ENCODE measurements at regions not wholly inside any gene's neighbourhood (a gene's known extent, or its start where the extent isn't known, plus 50 kb on each side); places are given as distances from the start of the nearest gene placed in this dataset.
"Not testable (repeated sequence)": the region's sequence is repeated elsewhere in the genome, so short reads cannot be mapped to it uniquely, and the experiment has no call there.

DNA sequence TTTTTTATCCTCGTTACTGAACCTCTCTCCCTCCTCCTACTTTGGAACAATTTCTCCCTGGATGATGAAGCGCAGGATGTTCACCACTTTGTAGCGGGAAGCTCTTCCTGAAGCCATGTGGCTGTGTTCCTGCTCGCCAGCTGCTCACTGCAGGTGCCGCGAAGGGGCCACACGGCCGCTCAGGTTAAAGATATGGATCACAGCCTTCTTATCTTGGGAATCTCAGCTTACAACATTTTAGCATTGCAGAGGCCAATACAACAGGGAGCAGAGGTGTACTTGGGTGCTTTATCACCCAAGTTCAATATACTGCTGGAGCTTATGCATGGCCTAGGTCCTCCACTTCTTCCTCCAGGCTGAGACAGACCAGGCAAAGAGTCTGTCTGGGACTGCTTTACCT, 201.2 kb upstream of the G2E3 start:
- no peak for DNase-seq
- Histone ChIP-seq H3K9ac (no peak overlapping the region), H3K4me1 (ENCODE audit: control insufficient read depth in 1 of 2, insufficient read depth in 2 of 2, low read depth in 1 of 2, low read length in 1 of 2) (no peaks in the 10 kb centered on the region; a peak in 1 of 4 replicates), H3K36me3 (replicated peaks in 1 of 2; ENCODE audit: control insufficient read depth in 1 of 2, insufficient read depth in 2 of 2, low read length in 1 of 2) (no peaks in the 10 kb centered on the region), H3K4me2 (no peak overlapping the region), H4K20me1 (ENCODE audit: insufficient read depth) (no peaks in the 10 kb centered on the region), H3K27me3 (ENCODE audit: insufficient read depth) (peaks cover 22% of the 10 kb centered on the region; the same call in 1 of the 2 replicates), H2AFZ (ENCODE audit: low read depth) (no peak overlapping the region), H3K9me2 (no peaks in the 10 kb centered on the region), H3K4me3 (ENCODE audit: low read depth in 2 of 2, low read length in 1 of 2) (no peak overlapping the region), H3K27ac (ENCODE audit: low read depth in 2 of 2, low read length in 1 of 2) (no peak overlapping the region), H3F3A (replicated peaks; ENCODE audit: insufficient read depth) (no peaks in the 10 kb centered on the region), H3K79me2 (ENCODE audit: insufficient read depth) (no peaks in the 10 kb centered on the region), H3K9me3 (no peaks in the 10 kb centered on the region)
- no peak for TF ChIP-seq CTCF (IDR thresholded peaks at IDR 0.05)
- TF ChIP-seq, protein P1, sequence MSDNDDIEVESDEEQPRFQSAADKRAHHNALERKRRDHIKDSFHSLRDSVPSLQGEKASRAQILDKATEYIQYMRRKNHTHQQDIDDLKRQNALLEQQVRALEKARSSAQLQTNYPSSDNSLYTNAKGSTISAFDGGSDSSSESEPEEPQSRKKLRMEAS (IDR thresholded peaks at IDR 0.05; ENCODE audit: low read depth): no peak
- no peak for TF ChIP-seq NRF1 (IDR thresholded peaks at IDR 0.05; ENCODE audit: low read depth, low read length)
- TF ChIP-seq GATA2 (CRISPR knock-in tag; IDR thresholded peaks at IDR 0.05): no peak
- TF ChIP-seq TCF12 (IDR thresholded peaks at IDR 0.05): no peak
- no peak for TF ChIP-seq POLR2AphosphoS5 (IDR thresholded peaks at IDR 0.05; ENCODE audit: low read depth, low read length)
- ChIA-PET POLR2A (no interaction called here), CTCF (interaction anchor here (1.1 to 1.6 kb wide), 3 partner anchors 17 to 36 kb away, joined by 4 read pairs; no protein-coding TSS in a partner anchor)
- WGBS (ENCODE audit: low lambda C conversion rate): 10% methylated on average over 8 of the region's 8 CpGs

GRCh38 chr14:30362369-30363218, 196.4 kb upstream of the G2E3 start:
- Histone ChIP-seq H3K27ac (ENCODE audit: low read depth in 2 of 2, low read length in 1 of 2) (no peak overlapping the region), H4K20me1 (ENCODE audit: insufficient read depth) (no peaks in the 10 kb centered on the region), H3K4me2 (no peak overlapping the region), H3K4me3 (ENCODE audit: low read depth in 2 of 2, low read length in 1 of 2) (no peak overlapping the region), H3F3A (replicated peaks; ENCODE audit: insufficient read depth) (no peaks in the 10 kb centered on the region), H3K9me2 (no peaks in the 10 kb centered on the region), H2AFZ (ENCODE audit: low read depth) (0 out of 2 replicates have a peak overlapping the region, but pooled peaks have one; percentile 40), H3K9ac (no peak overlapping the region), H3K79me2 (ENCODE audit: insufficient read depth) (no peaks in the 10 kb centered on the region), H3K4me1 (ENCODE audit: control insufficient read depth in 1 of 2, insufficient read depth in 2 of 2, low read depth in 1 of 2, low read length in 1 of 2) (no peaks in the 10 kb centered on the region; a peak in 1 of 4 replicates), H3K9me3 (no peaks in the 10 kb centered on the region), H3K27me3 (ENCODE audit: insufficient read depth) (peaks cover 10% of the 10 kb centered on the region; the same call in 1 of the 2 replicates), H3K36me3 (replicated peaks in 1 of 2; ENCODE audit: control insufficient read depth in 1 of 2, insufficient read depth in 2 of 2, low read length in 1 of 2) (no peaks in the 10 kb centered on the region)
- ChIA-PET CTCF (interaction anchor here (0.9 kb wide), 1 partner anchor 39 kb away, joined by 4 read pairs; no protein-coding TSS in a partner anchor), POLR2A (no interaction called here)
- TF ChIP-seq SMC3 (IDR thresholded peaks at IDR 0.05; ENCODE audit: low read depth, low read length): no peak
- TF ChIP-seq TAF1 (IDR thresholded peaks at IDR 0.05; ENCODE audit: borderline replicate concordance, low read depth, low read length): no peak
- TF ChIP-seq CTCF (IDR thresholded peaks at IDR 0.05): no peak
- TF ChIP-seq SIN3A (IDR thresholded peaks at IDR 0.05; ENCODE audit: borderline replicate concordance, low read depth, low read length): no peak
- DNase-seq: no peak
- 16% methylated on average over 10 of the region's 10 CpGs for WGBS (ENCODE audit: low lambda C conversion rate)

DNA sequence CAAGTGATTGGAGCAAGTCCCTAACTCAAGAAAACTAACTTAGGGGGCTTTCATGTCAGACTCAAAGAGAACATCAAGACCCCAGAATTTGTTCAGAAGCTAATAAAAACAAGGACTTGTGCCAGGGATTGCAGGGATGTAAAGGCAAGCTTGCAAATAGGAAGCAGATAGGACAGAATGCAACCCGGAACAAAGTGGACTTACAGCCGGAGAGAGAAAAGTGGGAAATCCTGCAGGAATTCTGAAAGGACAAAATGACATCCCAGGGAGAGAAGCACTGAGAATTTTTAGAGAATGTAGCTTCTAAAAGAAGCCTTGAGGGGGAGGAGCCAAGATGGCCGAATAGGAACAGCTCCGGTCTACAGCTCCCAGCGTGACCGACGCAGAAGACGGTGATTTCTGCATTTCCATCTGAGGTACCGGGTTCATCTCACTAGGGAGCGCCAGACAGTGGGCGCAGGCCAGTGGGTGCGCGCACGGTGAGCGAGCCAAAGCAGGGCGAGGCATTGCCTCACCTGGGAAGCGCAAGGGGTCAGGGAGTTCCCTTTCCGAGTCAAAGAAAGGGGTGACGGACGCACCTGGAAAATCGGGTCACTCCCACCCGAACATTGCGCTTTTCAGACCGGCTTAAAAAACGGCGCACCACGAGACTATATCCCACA, 195.6 kb upstream of the G2E3 start:
- H4K20me1 ChIP-seq (ENCODE audit: insufficient read depth); POLR2A ChIA-PET; H3K9me3 ChIP-seq; H3K9ac ChIP-seq; H3K27ac ChIP-seq (ENCODE audit: low read depth in 2 of 2, low read length in 1 of 2); H3K79me2 ChIP-seq (ENCODE audit: insufficient read depth); H3K4me2 ChIP-seq; H3K27me3 ChIP-seq (ENCODE audit: insufficient read depth); H3K4me1 ChIP-seq (ENCODE audit: control insufficient read depth in 1 of 2, insufficient read depth in 2 of 2, low read depth in 1 of 2, low read length in 1 of 2); H3K9me2 ChIP-seq; CTCF ChIA-PET; H3K4me3 ChIP-seq (ENCODE audit: low read depth in 2 of 2, low read length in 1 of 2); H3K36me3 ChIP-seq (replicated peaks in 1 of 2; ENCODE audit: control insufficient read depth in 1 of 2, insufficient read depth in 2 of 2, low read length in 1 of 2); H2AFZ ChIP-seq (ENCODE audit: low read depth); H3F3A ChIP-seq (replicated peaks; ENCODE audit: insufficient read depth); DNase-seq: not testable (repeated sequence)
- 44% methylated on average over 9 of the region's 27 CpGs for WGBS (ENCODE audit: low lambda C conversion rate)

Data from SK-N-SH (cell line).